Gastrocnemius medialis (tissue), 4 donors: ENCODE measurements at regions not wholly inside any gene's neighbourhood (a gene's known extent, or its start where the extent isn't known, plus 50 kb on each side); places are given as distances from the start of the nearest gene placed in this dataset.

Experiments used
- ATAC-seq, 2 donors: fragments of 150-250 bp; one replicate each; pipeline ENCODE4 v1.9.1; 2016
- DNase-seq, 2 donors: peaks; one replicate each; pipeline ENCODE4 v3.0.0-alpha.2; 2019
- H3K27ac ChIP-seq, 4 donors: fragments of 200-600 bp; sonication (generic); 1 replicate in 1 of 4; 2 replicates in 3 of 4; pipeline ENCODE4 v1.5.1; 2016 to 2018; ENCODE audit warnings: mild to moderate bottlenecking in 2 of 4, moderate library complexity in 1 of 4
- H3K27me3 ChIP-seq, 3 donors: fragments of 200-600 bp; sonication (generic) in 2 of 3; 1 replicate in 1 of 3; 2 replicates in 2 of 3; pipeline versions ENCODE4 v1.5.1 to v1.6.0; 2016 to 2019; ENCODE audit warnings: mild to moderate bottlenecking in 1 of 3, moderate library complexity in 1 of 3
- H3K36me3 ChIP-seq, 2 donors: fragments of 200-600 bp; sonication (generic) in 1 of 2; one replicate each; pipeline ENCODE4 v1.5.1; 2017 to 2018
- H3K4me1 ChIP-seq, 2 donors: fragments of 200-600 bp; sonication (generic) in 1 of 2; one replicate each; pipeline ENCODE4 v1.5.1; 2016 to 2017; ENCODE audit warnings: mild to moderate bottlenecking in 2 of 2
- H3K4me3 ChIP-seq, 4 donors: fragments of 200-600 bp; sonication (generic) in 3 of 4; 1 replicate in 1 of 4; 2 replicates in 3 of 4; pipeline ENCODE4 v1.5.1; 2016 to 2019; ENCODE audit warnings: mild to moderate bottlenecking in 2 of 4
- H3K9me3 ChIP-seq, 3 donors: fragments of 200-600 bp; sonication (generic) in 2 of 3; 1 replicate in 1 of 3; 2 replicates in 2 of 3; pipeline ENCODE4 v1.5.1; 2016 to 2019
- CTCF ChIP-seq, 5 experiments: fragments of 450-650 bp in 3 of 5; fragments of 200-600 bp in 2 of 5; sonication (generic) in 2 of 5; IDR thresholded peaks in 4 of 5; conservative IDR thresholded peaks in 1 of 5; 1 replicate in 4 of 5; 2 replicates in 1 of 5; pipeline ENCODE4 v1.5.1; 2016 to 2019; ENCODE audit warnings: antibody characterized with exemption in 5 of 5, mild to moderate bottlenecking in 3 of 5, moderate library complexity in 3 of 5
- POLR2A ChIP-seq, 2 donors: fragments of 450-650 bp; IDR thresholded peaks; one replicate each; pipeline ENCODE4 v1.6.1; 2017; ENCODE audit warnings: antibody characterized with exemption in 2 of 2, mild to moderate bottlenecking in 2 of 2, moderate library complexity in 2 of 2
- in situ Hi-C, 4 donors: fragments of 200-750 bp; cut with MboI; loops; one replicate each; pipeline versions ENCODE4 v1.15.0 to v1.8.0; 2017; ENCODE audit warnings: low sequenced_read_pairs in 4 of 4
- intact Hi-C: fragments of 100-400 bp; cut with DNase I; formaldehyde crosslinking; loops from one replicate; pipeline ENCODE4 v1.15.1; 2023; ENCODE audit warnings: low total_unique reads

- DNase-seq (no peak), ATAC-seq (no peak)
- H3K36me3 ChIP-seq: no peaks in the 10 kb centered on the region
- no peaks in the 10 kb centered on the region for H3K9me3 ChIP-seq
- intact Hi-C loops: no loop called here
- H3K27ac ChIP-seq: no peak overlapping the region
- peaks cover 0 to 15% of the 10 kb centered on the region in 2 donors for H3K4me1 ChIP-seq
- in situ Hi-C loops: no loop called here
- TF ChIP-seq CTCF (IDR thresholded peaks at IDR 0.05 in 4 of 5, conservative IDR thresholded peaks at IDR 0.05 in 1 of 5) (no peak), POLR2A (IDR thresholded peaks at IDR 0.05) (no peak)
- no peaks in the 10 kb centered on the region for H3K27me3 ChIP-seq
- no peak overlapping the region for H3K4me3 ChIP-seq
Measured at GRCh38 chr9:106420511-106420944, 442.4 kb upstream of the ZNF462 start.

GRCh38 chr9:106421772-106422171 lies 441.2 kb upstream of the ZNF462 start:
- Histone ChIP-seq H3K27me3 (no peaks in the 10 kb centered on the region), H3K4me3 (no peak overlapping the region), H3K36me3 (no peaks in the 10 kb centered on the region), H3K9me3 (no peaks in the 10 kb centered on the region), H3K4me1 (peaks cover 0 to 12% of the 10 kb centered on the region in 2 donors), H3K27ac (no peak overlapping the region)
- intact Hi-C loops: no loop called here
- ATAC-seq: no peak
- TF ChIP-seq CTCF (IDR thresholded peaks at IDR 0.05 in 4 of 5, conservative IDR thresholded peaks at IDR 0.05 in 1 of 5) (no peak), POLR2A (IDR thresholded peaks at IDR 0.05) (no peak)
- in situ Hi-C loops: no loop called here
- DNase-seq: no peak

GRCh38 chr9:106423575-106423974 lies 439.4 kb upstream of the ZNF462 start:
- in situ Hi-C loops (no loop called here), intact Hi-C loops (no loop called here)
- DNase-seq (no peak), ATAC-seq (no peak)
- no peak overlapping the region for H3K4me3 ChIP-seq
- no peaks in the 10 kb centered on the region for H3K27me3 ChIP-seq
- H3K4me1 ChIP-seq: peaks cover 0 to 5% of the 10 kb centered on the region in 2 donors
- H3K9me3 ChIP-seq: no peaks in the 10 kb centered on the region
- TF ChIP-seq POLR2A (IDR thresholded peaks at IDR 0.05) (no peak), CTCF (IDR thresholded peaks at IDR 0.05 in 4 of 5, conservative IDR thresholded peaks at IDR 0.05 in 1 of 5) (no peak)
- no peaks in the 10 kb centered on the region for H3K36me3 ChIP-seq
- no peak overlapping the region for H3K27ac ChIP-seq

GRCh38 chr9:106432631-106433030 lies 430.3 kb upstream of the ZNF462 start:
- Histone ChIP-seq H3K4me3 (no peak overlapping the region), H3K27ac (no peak overlapping the region), H3K36me3 (no peaks in the 10 kb centered on the region), H3K27me3 (no peaks in the 10 kb centered on the region), H3K9me3 (no peaks in the 10 kb centered on the region), H3K4me1 (peaks cover 0 to 5% of the 10 kb centered on the region in 2 donors)
- no peak for DNase-seq
- no peak for ATAC-seq
- no peak for TF ChIP-seq POLR2A (IDR thresholded peaks at IDR 0.05)
- TF ChIP-seq CTCF (IDR thresholded peaks at IDR 0.05 in 4 of 5, conservative IDR thresholded peaks at IDR 0.05 in 1 of 5): no peak
- intact Hi-C loops (no loop called here), in situ Hi-C loops (no loop called here)

- DNase-seq: no peak
- no peak overlapping the region for H3K4me3 ChIP-seq
- no peak overlapping the region for H3K27ac ChIP-seq
- TF ChIP-seq POLR2A (IDR thresholded peaks at IDR 0.05) (no peak), CTCF (IDR thresholded peaks at IDR 0.05 in 4 of 5, conservative IDR thresholded peaks at IDR 0.05 in 1 of 5) (no peak)
- H3K36me3 ChIP-seq: no peaks in the 10 kb centered on the region
- peaks cover 0 to 5% of the 10 kb centered on the region in 2 donors for H3K4me1 ChIP-seq
- H3K27me3 ChIP-seq: no peaks in the 10 kb centered on the region
- in situ Hi-C loops (no loop called here), intact Hi-C loops (no loop called here)
- no peaks in the 10 kb centered on the region for H3K9me3 ChIP-seq
- no peak for ATAC-seq
Measured at GRCh38 chr9:106438928-106439327, 424.0 kb upstream of the ZNF462 start.
